ENCODE measurements at regions not wholly inside any gene's neighbourhood (a gene's known extent, or its start where the extent isn't known, plus 50 kb on each side); places are given as distances from the start of the nearest gene placed in this dataset.

- no peak for DNase-seq (ENCODE audit: extremely low read depth, low read depth, low spot score)
Measured at GRCh38 chr21:16522548-16522947, 792.8 kb downstream of the USP25 start.

- DNase-seq (ENCODE audit: extremely low read depth, low read depth, low spot score): no peak
Measured at GRCh38 chr21:16530656-16531055, 800.9 kb downstream of the USP25 start.

- DNase-seq (ENCODE audit: extremely low read depth, low read depth, low spot score): no peak
Measured at GRCh38 chr21:16532840-16533239, 803.1 kb downstream of the USP25 start.

- no peak for DNase-seq (ENCODE audit: extremely low read depth, low read depth, low spot score)
Measured at GRCh38 chr21:16533692-16534407, 804.1 kb downstream of the USP25 start.

- DNase-seq (ENCODE audit: extremely low read depth, low read depth, low spot score): no peak
Measured at GRCh38 chr21:16534408-16535101, 804.8 kb downstream of the USP25 start.

- DNase-seq (ENCODE audit: extremely low read depth, low read depth, low spot score): no peak
Measured at GRCh38 chr21:16535102-16535422, 805.3 kb downstream of the USP25 start.

- no peak for DNase-seq (ENCODE audit: extremely low read depth, low read depth, low spot score)
Measured at GRCh38 chr21:16535626-16536025, 805.8 kb downstream of the USP25 start.

GRCh38 chr21:16536140-16536539, 806.4 kb downstream of the USP25 start:
- no peak for DNase-seq (ENCODE audit: extremely low read depth, low read depth, low spot score)

GRCh38 chr21:16536643-16537434, 807.1 kb downstream of the USP25 start:
- DNase-seq (ENCODE audit: extremely low read depth, low read depth, low spot score): no peak

GRCh38 chr21:16537501-16537900, 807.7 kb downstream of the USP25 start:
- no peak for DNase-seq (ENCODE audit: extremely low read depth, low read depth, low spot score)

- DNase-seq (ENCODE audit: extremely low read depth, low read depth, low spot score): no peak
Measured at GRCh38 chr21:16538405-16538804, 808.6 kb downstream of the USP25 start.

GRCh38 chr21:16538936-16539440, 809.2 kb downstream of the USP25 start:
- no peak for DNase-seq (ENCODE audit: extremely low read depth, low read depth, low spot score)

- DNase-seq (ENCODE audit: extremely low read depth, low read depth, low spot score): no peak
Measured at GRCh38 chr21:16540966-16541727, 811.4 kb downstream of the USP25 start.

- no peak for DNase-seq (ENCODE audit: extremely low read depth, low read depth, low spot score)
Measured at GRCh38 chr21:16550118-16550517, 820.3 kb downstream of the USP25 start.

GRCh38 chr21:16550917-16551741, 821.3 kb downstream of the USP25 start:
- DNase-seq (ENCODE audit: extremely low read depth, low read depth, low spot score): no peak

- no peak for DNase-seq (ENCODE audit: extremely low read depth, low read depth, low spot score)
Measured at GRCh38 chr21:16552880-16553279, 823.1 kb downstream of the USP25 start.

GRCh38 chr21:16554503-16554902, 824.7 kb downstream of the USP25 start:
- no peak for DNase-seq (ENCODE audit: extremely low read depth, low read depth, low spot score)

GRCh38 chr21:16563116-16563515, 833.3 kb downstream of the USP25 start:
- no peak for DNase-seq (ENCODE audit: extremely low read depth, low read depth, low spot score)

- DNase-seq (ENCODE audit: extremely low read depth, low read depth, low spot score): no peak
Measured at GRCh38 chr21:16563795-16564194, 834.0 kb downstream of the USP25 start.

- no peak for DNase-seq (ENCODE audit: extremely low read depth, low read depth, low spot score)
Measured at GRCh38 chr21:16568244-16568643, 838.5 kb downstream of the USP25 start.
